GM12864 (cell line): ENCODE measurements at regions not wholly inside any gene's neighbourhood (a gene's known extent, or its start where the extent isn't known, plus 50 kb on each side); places are given as distances from the start of the nearest gene placed in this dataset.
"Not testable (repeated sequence)": the region's sequence is repeated elsewhere in the genome, so short reads cannot be mapped to it uniquely, and the experiment has no call there.

ENCODE experiments used
- DNase-seq: peaks from one replicate; pipeline ENCODE4 v3.0.0-alpha.2; 2011; ENCODE audit warnings: low read depth
- H3K4me3 ChIP-seq: 2 replicates; pipeline ENCODE4 v1.5.1; 2011; ENCODE audit warnings: mild to moderate bottlenecking, low read depth, low read length, control low read depth
- CTCF ChIP-seq: IDR thresholded peaks from 2 replicates; pipeline ENCODE4 v1.5.1; 2011; ENCODE audit warnings: low read depth, mild to moderate bottlenecking, moderate library complexity, low read length, control low read depth, inconsistent platforms; ENCODE audit errors: missing control alignments

DNA sequence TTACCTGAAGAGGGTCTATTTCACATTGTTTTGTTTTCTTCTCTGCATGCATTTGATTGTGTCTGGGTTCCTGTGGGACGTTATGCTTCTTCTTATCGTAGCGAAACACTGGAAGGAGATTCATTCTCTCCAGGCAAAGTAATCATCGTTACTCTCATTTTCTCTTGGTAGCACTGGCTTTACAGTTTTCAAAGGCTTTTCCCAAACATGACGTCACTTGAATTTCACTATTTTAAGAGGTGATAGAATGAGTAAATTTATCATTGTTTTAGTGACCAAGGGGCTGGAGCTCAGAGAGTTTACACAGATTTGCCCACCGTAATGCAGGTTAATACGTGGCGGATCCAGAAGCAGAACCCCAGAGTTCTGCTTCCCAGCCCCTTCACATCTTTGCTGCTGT, 391.4 kb downstream of the DCDC2C start:
- TF ChIP-seq CTCF = no peak
- no peak for DNase-seq
- H3K4me3 ChIP-seq = no peak overlapping the region

- H3K4me3 ChIP-seq = no peak overlapping the region
- TF ChIP-seq CTCF = no peak
- no peak for DNase-seq
Measured at GRCh38 chr2:4096978-4097766, 393.8 kb downstream of the DCDC2C start.

DNA sequence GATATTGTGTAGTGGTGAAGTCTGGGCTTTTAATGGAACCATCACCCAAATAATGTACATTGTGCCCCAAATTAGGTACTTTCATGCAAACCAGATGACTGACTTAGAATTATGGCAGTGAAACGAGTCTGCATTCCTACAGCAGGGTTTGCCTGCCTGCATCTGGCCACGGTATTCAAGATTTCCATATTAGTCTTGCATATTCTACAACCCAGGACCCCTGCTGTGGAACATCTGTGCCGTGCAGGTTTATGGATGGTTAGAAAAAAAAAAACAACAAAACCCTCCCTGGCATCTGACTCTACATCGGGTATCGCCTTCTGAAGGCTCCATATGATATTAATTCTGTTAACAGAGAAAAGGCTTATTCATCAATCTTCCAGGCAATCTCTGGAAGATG, 394.8 kb downstream of the DCDC2C start:
- TF ChIP-seq CTCF = no peak
- no peak overlapping the region for H3K4me3 ChIP-seq
- no peak for DNase-seq

- DNase-seq = no peak
Measured at GRCh38 chr2:4101936-4102335, 398.6 kb downstream of the DCDC2C start.

GRCh38 chr2:4107179-4107578, 403.8 kb downstream of the DCDC2C start:
- H3K4me3 ChIP-seq = no peak overlapping the region
- no peak for TF ChIP-seq CTCF
- no peak for DNase-seq

More at GRCh38 chr2:4101936-4102335, 398.6 kb downstream of the DCDC2C start:
- TF ChIP-seq CTCF = no peak
- no peak overlapping the region for H3K4me3 ChIP-seq

GRCh38 chr2:4110273-4110672, 406.9 kb downstream of the DCDC2C start:
- no peak overlapping the region for H3K4me3 ChIP-seq
- DNase-seq = no peak
- no peak for TF ChIP-seq CTCF

GRCh38 chr2:4115435-4115834, 412.1 kb downstream of the DCDC2C start:
- not testable (repeated sequence) for DNase-seq, H3K4me3 ChIP-seq
